ENCODE measurements at regions not wholly inside any gene's neighbourhood (a gene's known extent, or its start where the extent isn't known, plus 50 kb on each side); places are given as distances from the start of the nearest gene placed in this dataset.

DNA sequence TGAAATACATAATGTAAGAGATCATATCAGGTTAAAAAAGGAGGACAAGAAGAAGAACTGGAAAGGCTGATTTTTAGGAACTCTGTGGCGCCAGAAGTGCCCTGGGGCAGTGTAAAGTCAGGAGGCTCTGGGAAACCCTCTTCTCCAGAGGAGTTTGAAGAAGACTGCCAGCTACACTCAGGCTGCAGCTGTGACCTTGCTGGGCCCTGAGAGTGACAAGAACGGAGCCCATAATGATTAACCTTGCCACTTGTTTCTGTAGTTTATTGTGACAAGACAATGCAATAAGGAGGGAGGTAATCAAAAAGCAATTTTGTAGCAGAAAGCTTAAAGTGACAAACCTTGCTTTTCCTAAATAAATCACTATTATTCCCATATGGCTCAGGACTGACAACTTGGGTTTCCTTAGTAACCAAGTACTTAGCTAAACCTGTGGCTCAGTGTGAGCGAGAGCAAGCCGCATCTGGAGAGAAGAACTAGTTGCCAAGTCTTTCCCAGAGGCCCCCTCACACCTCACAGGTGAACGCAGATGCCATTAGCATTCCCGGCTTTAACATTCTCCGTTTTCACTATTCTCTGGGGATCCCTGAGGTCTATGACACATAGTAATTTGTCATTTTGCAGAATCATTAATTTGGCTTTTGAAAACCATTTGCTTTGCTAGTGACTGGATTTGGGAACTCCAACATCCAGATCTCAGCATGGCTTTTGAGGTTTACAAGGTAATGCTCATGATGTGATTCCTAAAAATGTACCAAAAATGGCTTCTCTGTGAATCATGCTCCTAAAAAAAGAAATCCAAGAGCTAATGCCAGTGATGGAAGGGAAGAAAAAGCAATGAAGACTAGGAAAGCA is 115.9 kb downstream of the OMA1 start:
- DNase-seq (ENCODE audit: low spot score): no peak

DNA sequence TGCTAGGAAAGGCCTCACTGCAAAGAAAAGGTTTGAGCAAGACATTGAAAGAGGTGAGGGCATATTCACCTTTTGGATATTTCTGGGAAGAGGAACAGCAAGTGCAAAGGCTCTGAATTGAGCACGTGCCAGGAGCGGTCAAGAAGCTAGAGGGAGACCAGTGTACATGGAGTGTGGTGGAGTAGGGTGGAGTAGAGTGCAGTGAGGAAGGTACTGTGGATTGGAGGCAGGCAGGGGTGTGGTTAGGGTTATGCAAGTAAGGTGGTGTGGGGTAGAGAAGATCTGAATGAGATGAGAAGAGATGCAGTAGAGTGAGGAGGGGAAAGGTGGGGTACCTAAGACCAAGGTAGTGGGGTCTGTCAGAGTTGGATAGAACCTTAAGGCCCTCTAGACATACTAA is 119.6 kb downstream of the OMA1 start:
- DNase-seq (ENCODE audit: low spot score): no peak

DNA sequence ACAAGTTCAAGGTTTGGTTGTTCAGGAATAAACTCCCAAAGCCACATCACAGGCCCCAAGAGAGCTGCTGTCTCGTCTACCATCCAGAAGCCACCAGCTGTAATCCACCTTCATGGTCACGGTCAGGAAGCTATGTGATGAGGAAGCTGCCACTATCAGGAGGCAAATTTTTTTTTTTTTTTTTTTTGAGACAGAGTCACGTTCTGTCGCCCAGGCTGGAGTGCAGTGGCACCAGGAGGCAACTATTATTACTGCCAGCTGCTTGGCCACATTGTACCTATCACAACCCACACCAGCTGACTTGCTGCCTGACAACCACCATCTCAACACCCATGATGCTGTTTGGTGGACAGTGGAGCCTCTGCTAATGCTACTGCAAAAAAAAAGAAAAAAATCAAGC is 124.1 kb downstream of the OMA1 start:
- DNase-seq (ENCODE audit: low spot score): no peak

DNA sequence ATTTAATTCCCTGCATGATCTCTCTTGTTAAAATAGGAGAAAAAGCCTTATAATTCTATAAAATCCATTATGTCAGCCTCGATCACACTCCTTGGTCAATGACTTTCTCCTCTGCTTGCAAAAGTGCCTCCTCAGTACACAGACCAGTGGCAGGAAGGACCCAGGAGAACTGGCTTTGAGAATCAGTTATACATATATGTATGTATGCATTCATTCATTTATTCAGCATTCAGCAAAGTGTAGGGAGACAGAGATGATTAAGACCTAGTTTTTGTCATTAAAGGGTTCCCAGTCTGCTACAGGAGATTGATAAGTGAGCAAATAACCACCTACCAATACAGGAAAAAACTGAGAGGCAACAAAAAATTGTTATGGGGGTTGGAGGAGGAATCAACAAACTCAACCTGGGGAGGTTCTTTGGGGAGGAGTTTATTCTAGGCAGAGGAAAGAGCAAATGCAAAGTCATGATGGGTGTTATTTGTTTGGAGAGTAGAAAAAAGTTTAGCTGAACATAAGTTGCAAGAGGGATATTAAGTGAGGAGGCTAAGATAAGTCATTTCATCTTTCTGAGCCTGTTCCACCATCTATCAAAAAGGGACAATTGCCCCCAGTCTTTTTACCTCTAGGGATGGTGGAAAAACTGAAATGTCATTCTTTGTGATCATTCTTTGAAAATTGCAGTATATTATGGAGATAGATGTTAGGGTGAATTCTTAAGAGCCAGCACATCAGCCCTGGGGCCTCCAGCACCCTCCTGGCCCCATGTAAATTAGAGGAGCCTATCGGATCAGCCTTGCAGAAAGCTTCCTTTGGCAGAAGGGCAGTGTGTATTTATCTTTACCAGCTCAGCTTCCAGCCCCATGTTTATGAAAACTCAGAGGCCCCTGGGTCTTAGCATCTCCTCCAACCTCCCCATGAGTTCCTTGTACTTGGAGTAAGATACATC is 128.0 kb downstream of the OMA1 start:
- DNase-seq (ENCODE audit: low spot score): no peak

DNA sequence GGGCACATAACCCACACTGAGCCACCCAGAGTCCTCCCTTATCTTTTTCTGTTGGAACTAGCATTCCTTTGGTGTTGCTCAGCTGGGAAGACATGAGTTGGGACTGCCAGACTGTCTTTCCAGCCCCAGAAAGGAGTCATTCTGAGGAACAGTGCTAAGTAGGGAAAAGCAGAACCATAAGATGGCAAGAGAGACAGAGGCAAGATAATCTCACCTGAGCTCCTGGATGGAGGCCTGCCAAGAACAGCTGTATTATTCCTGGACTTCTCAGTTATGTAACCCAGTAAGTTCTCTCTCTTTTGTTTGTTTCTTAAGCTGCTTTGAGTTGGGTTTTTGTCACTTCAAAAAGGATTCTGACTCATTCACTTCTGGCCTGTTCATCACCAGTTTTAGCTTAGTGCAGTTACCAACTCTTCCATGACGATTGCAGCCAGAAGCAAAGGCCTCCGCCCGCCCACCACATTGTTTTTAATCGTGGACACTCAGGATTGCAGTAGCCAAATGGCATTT is 134.4 kb downstream of the OMA1 start:
- no peak for DNase-seq (ENCODE audit: low spot score)

DNA sequence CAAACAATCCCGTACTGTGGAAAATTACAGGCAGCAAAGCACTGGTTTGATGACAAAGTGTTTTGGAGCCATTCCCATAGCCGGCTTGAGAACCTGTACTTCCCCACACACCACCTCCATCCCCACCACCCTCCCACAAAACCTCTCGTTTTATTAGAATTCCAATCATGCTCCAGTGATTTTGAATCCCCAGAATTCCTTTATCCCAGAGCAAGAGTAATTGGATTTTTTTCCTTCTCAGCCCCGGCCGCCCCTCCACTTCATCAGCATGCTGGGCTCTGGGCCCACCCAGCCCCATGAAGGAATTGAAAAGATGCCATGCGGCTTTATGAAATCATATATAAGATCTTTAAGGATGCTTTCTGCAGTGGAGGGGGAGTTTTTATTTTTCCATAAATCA is 136.6 kb downstream of the OMA1 start:
- no peak for DNase-seq (ENCODE audit: low spot score)

DNA sequence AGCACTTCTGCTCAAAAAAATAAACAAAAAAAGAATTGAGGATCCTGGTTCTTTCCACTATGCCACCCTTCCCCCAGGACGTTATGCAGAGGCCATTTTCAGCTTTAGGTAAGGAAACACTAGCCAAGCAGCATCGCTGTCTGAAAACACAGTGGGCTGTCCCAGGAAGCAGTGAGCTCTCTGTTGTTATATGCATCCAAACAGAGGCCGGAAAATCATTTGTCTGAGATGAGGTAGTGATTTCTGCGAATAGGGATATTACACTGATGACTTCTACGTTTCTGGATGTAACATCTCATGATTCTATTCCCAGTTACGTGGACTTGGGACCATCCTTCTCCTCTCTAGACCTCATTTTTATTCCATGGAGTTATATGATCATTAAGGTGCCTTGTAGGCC is 137.2 kb downstream of the OMA1 start:
- DNase-seq (ENCODE audit: low spot score): no peak

DNA sequence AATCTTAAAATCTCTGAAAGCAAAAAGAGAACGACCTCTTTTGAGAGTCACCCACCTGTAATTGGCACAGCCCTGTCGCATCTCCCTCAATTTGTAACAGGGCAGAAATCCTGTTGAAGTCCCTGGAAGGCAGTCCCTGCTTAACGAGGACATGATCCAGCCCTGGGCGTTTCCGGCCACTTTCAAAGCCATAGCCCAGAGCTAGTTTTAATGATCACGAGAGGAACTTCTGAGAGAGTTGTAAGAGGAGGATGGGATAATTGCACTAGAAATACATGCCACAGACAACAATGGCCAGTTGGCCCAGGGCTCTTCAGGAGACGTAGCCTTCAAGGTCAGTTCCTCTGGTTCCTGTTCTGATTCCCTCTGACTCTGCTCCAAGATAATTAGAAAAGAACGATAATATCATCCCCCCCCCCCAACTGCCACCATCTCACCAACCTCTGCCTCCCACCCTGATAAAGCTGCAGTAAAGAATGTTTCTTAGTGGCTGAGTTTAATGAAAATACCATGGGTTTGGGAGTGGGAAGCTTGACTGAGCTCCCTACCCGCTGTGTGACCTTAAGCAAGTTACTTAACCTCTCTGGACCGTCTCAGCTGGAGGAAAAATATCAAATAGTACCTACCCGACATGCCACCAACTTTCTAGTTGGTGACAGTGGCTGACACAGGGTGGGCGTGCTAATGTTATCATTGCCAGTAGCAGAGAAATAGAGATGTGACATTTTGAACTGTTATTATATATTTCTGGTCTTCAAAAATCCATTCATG is 140.0 kb downstream of the OMA1 start:
- no peak for DNase-seq (ENCODE audit: low spot score)

DNA sequence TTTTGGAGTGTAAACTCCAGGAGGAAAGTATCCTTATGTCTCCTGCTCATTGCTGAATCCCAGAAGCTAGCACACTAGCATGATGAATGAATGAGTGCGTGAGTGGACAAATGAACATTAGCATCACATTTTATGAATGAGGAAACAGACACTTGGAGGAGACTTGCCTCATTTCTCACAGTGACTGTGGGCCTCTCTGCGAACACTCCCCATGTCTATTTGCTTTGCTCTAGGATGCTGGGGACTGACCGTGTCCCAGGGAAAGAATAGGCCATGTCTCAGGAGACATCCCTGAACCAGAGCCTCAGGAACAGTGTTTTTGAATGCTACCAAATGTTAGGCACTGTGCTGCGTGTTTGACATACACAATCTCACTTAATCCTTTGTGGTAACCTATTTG is 140.9 kb downstream of the OMA1 start:
- no peak for DNase-seq (ENCODE audit: low spot score)

DNA sequence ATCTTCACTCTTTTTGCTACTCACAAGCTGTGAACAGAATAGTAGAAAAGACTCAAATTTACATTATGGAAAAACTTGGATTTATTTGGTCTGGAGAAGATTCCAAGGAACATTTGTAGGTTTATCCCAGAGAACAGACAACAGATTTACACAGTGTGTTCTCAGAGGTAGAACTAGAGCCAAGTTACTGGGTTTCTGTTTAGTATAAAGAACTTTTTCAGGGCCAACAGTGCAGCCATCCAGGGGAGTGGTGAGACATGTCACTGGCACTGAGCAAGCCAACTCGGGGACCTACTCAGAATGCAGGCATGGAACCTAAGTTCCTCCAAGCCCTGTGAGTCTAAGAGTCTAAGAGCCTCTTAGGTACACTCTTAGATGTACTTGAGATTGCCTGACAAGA is 142.6 kb downstream of the OMA1 start:
- DNase-seq (ENCODE audit: low spot score): no peak

DNA sequence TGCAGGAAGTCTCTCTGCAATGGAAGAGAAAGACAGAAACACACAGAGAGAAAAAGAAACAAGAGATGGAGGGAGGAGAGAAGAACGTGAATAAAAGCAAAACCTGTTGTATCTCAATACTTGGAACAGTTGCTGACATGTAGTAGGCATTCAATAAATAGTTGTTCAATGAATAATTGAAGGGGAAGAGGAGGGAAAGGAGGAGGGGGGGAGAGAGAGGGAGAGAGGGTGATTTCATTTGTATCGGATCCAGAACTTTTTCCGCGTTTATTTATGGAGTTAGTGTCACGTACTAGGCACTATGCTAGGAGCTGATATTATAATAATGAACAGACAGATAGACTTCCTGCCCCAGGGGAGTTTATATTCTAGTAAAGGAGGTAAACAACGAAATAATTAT is 144.1 kb downstream of the OMA1 start:
- DNase-seq (ENCODE audit: low spot score): no peak

DNA sequence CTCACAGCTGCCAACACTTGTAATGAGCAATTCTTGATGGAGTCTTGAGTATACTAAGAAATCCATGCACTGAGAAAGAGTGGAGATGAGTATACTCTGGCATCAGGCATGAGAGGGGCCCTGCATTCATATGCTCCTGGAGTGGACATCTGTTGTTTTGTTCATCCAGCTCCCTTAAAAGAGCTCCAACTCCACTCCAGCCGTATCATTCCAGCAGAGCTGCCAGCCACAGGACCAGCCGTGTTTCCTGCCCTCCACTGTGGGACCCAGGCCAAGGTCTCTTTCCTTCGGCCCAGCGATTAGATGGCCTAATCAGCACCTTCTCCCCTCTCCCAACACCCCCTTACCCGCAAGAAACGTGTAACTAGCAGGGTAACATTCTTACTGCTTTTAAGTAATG is 144.5 kb downstream of the OMA1 start:
- no peak for DNase-seq (ENCODE audit: low spot score)

DNA sequence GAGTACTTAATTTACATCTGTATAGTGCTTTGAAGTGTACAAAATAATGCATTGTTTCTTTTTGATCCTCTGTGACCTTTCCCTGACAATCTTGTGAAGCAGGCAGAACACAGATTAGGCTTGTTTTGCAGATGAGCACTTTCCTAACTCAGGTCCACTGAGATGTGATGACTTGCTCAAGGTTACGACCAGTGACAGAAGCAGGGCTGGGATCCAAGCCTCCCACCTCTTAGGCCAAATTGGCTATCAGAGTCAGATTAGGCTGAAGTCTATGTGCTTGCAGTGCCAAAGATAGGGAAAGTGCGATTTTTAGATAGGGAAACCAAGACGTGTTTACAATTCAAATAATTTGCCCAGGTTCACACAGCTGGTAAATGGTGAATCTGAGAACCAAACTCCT is 147.3 kb downstream of the OMA1 start:
- no peak for DNase-seq (ENCODE audit: low spot score)

DNA sequence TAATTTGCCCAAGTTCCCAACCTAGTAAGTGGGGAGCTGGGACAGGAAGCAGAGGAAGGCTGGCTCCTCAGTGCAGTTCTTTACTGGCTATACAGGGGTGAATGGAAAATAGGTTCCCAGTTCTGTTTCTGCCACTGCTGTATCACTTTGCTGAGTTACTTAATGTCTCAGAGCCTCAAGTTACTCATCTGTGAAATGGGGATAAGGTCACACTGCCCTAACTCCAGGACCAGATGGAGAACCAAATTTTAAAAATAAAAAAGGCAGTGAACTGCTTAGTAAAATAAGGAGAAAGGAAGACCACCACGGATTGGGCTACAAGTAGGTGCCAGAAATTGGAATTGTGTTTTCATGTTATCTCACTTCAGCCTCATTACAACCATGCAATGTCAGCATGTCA is 147.8 kb downstream of the OMA1 start:
- DNase-seq (ENCODE audit: low spot score): no peak

DNA sequence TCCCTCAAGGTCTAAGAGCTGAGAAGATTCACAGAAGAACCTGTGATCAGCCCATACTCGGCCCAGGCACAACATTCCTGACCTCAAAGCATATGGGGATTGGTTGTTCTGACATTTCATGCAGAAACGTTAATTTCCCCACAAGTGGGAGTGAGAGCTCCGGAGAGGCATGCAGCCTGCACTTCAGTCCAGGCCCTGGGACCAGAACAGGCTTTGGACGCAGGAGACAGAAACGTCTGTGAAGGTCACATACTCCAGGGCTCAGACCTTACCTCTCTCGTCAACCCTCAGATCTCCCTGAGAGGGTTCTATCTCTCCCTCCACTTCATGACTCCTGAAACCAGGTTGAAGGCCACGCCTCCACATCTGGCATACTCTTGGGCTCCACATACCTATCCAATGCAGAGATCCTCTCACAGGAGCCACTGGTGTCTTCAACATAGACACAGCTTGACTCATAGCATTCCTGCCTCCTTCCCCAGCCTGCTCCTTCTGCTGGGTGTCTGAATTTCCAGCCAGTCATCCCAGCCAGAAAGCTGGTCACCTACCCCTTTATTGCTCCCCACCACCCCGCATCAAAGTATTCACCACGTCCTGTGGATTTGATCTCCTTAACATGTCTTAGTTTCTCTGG is 149.2 kb downstream of the OMA1 start:
- DNase-seq (ENCODE audit: low spot score): no peak

DNA sequence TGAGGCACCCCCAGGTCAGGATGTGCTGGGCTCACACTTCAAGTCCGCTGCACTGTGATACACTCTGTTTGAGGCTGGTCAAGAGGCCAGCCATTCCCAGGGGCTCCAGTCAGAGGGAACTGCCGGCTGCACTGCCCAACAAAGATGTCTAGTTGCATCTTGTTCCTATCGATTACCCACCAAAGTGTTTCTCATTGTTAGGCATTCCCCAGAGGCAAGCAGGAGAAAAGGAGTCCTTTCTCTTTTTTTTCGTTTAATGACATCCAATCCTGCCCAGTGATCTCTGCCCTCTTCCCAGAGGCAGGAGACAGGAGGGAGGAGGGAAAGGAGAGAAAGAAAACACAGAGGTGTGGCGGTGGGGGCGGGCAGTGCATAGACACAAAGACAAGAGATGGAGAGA is 150.4 kb downstream of the OMA1 start:
- no peak for DNase-seq (ENCODE audit: low spot score)

DNA sequence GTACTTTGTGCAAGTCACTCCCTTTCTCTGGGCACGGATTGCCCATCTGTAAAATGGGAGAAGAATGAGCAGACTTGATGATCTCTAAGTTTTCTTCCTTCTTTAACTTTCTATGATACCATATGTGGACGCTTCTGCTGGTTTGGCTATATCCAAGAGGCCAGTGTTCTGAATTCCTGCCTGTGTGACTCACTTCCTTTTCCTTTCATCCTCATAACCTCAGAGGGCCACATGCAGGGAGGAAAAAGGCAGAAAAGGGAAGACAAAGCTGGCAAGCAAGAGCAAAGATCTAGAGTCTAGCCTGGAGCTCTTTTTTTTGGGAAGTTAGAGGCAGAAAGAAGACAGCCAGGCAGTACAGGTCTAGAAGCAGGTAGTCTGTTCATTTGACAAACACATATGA is 151.2 kb downstream of the OMA1 start:
- peak; percentile 40 for DNase-seq (ENCODE audit: low spot score)

DNA sequence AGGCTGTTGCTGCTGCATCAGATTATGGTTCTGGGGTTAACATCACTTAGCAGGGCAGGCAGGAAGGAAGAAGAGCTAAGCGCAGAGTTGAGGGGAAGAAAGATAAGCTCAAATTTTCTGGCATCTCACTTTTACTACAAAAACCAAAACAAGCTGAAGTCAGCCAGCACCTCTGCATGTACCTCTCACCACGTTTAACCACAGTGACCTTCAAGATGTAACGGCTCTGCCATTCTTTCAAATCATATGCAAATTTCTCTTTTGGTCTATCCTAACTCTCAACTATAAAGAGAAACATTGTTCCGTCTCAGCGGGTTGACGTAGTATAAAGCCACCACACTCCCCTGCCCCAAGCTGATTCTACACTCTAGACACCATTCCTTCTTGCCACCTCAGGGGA is 154.4 kb downstream of the OMA1 start:
- DNase-seq (ENCODE audit: low spot score): no peak

DNA sequence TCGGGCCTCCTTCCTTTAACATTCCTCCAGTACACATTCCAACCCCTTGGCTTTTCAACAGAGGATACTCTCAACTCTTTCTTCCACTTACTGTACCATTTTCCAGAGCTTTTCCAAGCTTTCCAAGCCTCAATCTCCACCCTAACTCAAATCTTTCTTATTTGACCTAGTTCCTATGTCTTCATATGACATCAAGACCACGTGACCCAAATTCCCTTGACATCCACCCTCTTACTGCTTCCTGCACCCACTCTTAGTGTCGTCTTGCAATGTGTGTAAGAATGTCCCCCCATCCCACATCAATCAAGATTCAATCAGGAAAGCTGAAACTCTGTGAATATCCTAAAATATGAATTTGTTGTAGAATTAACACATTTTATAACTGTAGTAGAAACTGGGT is 155.0 kb downstream of the OMA1 start:
- DNase-seq (ENCODE audit: low spot score): no peak

DNA sequence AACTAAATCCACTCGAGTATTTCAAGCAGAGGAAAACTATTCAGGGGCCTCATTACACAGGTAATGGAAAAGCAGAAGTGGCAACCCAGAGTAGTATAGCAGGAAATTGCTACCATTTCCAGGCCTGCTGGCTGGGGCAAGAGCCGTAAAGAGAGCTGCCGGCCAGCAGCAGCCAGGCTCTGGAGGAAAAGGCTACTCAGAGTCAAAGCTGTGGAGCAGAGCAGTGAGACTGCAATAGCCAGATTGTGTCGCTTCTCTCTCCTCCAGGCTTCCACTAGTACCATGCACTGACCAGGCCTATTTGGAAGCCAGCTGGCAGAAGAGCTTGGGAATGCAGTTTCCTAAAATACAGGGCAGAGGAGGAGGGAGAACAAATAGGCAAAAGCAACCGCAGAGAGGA is 155.5 kb downstream of the OMA1 start:
- DNase-seq (ENCODE audit: low spot score): no peak

DNA sequence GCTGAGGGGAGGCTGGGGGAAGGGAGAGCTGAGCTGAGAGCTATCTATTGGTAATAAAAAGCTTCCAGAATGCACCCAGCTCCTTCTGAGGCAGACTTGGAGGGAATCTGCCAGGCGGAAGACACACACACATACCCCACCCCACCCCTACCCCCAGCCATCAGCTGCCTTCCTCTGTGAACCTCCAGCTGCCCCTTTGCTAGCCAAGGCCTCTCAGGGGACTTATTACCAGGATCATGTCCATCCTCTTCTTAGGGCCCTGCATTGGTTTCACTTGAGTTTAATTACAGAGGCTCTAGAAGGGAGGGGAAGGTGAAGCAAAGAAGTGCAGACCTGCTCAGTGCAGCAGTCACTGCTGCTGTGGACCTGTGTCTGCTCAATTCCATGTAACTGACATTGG is 156.4 kb downstream of the OMA1 start:
- DNase-seq (ENCODE audit: low spot score): no peak

Measured in HT-29 (cell line).